ENCODE measurements at regions not wholly inside any gene's neighbourhood (a gene's known extent, or its start where the extent isn't known, plus 50 kb on each side); places are given as distances from the start of the nearest gene placed in this dataset.

DNA sequence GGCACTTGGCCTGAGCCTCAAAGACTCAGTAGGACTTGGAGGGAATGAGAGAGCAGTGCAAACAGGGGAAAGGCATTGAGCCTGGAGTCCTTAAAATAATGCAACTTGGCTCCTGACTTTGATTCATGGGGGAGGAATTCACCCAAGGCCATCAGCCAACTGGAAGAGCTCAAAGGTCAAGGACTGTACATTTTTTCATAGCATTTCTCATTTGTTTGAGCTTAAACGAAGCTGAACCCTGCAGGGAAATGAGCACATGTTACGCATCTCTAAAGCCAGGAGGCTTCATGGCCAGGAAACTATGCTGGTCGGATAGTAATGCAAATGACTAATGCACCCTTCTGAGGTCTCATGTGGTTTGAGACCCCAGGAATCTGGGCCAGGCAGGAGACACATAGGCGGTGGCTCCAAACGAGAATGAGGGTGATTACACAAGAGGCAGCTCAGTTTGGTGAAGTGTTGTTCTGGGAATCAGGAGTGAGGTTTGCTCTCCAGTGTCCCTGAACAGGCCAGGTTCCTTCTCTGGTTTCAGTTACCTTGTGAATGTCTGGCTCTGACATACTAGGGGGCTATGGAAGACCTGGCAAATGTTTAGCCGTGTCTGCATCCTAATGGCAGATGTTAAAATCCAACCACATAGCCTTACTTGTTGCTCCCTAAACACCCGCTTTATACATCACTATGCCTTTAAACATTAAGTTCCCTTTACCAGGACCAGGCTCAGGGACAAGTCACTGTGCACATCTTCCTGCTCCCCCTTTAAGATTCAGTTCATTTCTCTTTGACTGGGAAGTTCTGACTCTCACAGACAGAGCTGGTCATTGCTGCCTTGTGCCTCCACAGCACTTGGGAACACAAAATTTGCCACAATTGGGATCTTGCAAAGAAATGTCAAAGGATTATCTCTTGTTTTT, 503.9 kb upstream of the USP24 start:
- DNase-seq (ENCODE audit: low read depth in 2 of 2) = no peak

DNA sequence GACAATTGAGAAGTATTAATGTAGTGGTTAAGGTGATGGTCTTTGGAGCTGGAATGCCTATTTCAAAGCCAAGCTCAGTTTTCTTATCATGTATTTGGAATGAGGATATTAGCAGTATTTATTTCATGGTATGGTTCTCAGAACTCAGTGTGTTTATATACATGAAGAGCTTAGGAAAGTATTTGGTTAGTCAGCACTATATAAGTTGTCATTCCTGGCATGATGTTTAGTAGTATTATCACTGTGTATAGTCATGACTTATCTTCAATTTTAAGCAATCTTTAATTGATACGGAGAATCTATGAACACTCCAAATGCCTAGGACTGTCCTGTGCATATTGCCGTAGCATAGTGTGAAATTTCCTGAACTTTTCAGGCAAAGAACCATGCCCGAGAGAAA, 501.9 kb upstream of the USP24 start:
- no peak for DNase-seq (ENCODE audit: low read depth in 2 of 2)

DNA sequence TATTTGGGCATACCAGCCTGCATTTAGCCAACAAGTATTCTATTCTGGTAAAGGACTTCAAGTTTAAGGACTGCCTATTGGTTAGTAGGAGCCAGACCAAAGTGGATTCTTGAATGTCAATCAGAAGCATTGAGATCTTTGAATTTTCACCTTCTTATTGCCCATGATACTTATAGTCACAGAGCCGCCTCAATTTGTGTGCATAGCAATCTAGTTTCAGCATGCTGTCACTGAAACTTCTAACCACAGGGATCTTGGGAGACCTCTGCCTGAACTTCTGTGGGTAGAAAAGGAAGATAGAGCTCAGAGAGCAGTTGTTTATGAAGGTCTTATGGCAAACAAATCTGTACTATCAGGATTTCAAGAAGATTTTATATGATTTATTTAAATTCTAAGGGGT, 501.4 kb upstream of the USP24 start:
- no peak for DNase-seq (ENCODE audit: low read depth in 2 of 2)

DNA sequence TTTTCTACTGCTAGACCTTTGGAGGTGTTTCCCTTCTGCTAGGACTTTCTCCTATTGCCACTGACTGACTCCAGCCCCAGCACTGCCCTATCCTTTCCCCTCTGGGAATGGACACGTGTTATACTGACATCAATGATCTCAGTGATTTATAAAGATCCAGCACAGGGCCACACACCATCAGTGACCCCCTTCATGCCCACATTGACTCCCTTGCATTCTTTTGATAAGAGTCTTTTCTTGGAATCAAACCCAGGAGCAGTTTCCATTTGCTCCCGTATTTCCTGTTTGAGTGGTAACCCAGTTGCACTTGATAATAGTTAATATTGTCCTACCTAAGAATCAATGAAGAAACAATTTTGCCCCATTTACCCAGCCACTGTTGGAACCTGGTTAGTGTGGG, 501.0 kb upstream of the USP24 start:
- DNase-seq (ENCODE audit: low read depth in 2 of 2) = no peak

DNA sequence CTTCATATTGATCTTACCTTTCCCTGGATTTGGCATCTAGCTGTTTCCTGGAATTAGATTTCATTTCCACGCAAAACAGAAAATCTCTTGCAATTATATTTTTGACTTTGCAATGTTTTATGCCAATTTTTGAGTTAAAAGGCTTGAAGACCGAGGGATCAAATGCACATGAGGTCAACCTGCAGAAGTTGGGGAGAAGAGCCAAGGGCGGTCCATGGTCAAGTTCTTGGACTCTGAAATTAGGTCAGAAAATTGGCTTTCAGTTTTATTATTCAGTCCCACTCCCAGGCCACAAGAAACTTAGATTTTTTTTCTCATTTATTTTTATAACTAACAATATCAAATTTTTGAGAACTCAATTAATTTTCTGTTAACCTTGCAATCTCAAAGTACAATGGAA, 499.1 kb upstream of the USP24 start:
- no peak for DNase-seq (ENCODE audit: low read depth in 2 of 2)

DNA sequence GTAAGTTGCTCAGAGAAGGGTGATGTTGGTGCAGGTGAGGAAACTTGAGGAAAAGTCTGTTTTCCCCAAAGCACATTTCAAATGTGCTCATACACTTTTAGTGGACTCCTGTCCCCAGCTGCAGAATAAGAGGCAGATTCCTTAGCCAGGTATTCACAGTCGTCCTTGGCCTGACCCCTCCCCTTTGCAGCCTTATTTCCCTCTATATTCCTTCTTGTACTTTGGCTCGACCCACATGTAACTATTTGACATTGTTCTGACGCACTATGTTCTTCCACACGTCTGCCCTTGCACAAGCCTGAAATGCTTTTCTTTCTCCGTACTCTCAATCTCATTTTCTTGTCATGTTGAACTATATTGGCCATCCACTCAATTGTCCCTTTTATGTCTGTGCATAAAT, 498.4 kb upstream of the USP24 start:
- no peak for DNase-seq (ENCODE audit: low read depth in 2 of 2)

DNA sequence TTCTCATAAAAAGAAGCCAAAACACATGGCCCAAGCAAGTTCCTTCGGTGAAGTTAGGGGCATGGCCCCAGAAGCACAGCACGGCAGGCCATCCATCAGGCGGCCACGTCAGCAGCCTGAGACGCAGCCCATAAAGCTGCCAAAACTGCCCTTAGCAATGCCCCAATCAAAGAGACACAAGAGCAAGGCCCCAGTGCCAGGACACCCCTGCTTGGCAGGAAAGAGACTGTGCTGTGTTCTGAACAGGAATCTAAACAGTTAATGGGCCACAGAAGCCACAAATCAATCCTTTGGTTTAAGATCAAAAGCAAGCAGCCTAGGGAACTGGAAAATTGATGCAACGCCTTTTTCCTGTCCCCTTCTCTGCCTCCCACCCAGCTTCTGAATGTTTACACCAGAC, 497.0 kb upstream of the USP24 start:
- no peak for DNase-seq (ENCODE audit: low read depth in 2 of 2)

DNA sequence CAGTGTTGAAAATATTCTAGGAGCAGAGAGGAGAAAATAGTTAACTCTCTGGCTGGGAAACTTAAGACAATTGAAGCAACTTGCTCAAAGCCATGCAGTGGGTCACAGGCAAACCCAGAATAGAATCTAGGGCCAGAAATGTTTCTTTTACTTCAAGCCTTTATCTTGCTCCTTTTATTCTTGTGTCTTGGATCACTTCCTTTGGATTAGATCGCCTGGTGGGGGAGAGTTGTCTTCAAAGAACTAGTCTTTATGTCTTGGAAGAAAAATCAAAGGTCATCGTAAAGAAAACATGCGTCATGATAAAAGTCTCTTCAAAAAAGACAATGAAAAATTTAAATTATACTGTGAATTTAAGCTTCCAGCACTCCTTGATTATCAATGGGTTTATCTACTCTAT, 493.6 kb upstream of the USP24 start:
- DNase-seq (ENCODE audit: low read depth in 2 of 2) = no peak

DNA sequence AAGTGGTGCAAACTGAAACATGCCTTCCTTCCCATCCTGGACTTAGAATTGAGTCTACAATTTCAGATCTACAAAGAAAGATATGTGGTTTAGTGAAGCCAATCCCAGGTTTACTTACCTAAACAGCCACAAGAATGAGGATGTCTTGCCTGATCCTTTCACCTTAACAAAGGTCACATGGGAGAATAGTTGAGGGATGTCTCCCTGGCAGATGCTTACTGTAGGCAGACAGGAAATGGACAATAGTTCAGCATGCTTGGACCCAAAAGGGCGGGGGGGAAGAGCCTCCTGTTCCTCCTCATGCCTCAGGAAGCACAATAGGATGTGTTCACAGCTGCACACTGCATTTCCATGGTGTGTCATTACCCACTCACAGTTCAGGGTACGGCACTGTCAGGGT, 492.7 kb upstream of the USP24 start:
- no peak for DNase-seq (ENCODE audit: low read depth in 2 of 2)

DNA sequence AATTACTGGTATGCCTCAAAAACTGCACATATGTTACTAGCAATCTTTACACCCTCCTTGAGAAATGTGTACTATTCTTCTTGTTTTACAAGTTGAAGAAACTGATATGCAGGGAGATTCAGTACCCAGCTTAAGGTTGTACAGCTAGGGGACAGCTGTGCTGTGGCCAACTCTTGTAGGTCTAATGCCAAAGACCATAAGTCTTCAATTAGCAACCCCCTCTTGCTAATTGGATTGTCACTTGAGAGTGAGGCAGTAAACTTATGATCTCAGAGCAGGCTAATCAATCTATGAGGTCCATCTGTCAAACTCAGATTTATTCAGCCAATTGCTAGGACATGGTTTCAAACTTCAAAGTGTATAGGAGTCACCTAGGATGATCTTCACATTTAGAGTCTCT, 492.0 kb upstream of the USP24 start:
- no peak for DNase-seq (ENCODE audit: low read depth in 2 of 2)

DNA sequence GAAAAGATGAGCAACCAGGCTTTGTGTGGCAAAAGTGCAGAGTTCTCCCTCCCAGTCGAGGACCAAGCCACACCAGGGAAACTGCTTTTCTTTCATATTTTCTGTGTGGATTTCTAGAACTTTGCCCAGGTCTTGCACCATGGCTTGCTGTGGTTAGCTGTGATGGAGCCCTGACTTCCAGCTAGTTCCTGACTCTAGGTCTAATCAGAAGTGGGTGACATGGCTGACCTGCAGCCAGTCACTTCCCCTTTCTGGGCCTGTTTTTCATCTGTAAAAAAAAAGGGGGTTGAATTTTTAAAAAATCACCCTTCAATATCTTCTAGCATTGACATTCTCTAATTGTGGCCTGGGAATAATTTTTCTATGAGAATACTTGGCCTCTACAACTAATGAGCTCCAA, 491.2 kb upstream of the USP24 start:
- no peak for DNase-seq (ENCODE audit: low read depth in 2 of 2)

DNA sequence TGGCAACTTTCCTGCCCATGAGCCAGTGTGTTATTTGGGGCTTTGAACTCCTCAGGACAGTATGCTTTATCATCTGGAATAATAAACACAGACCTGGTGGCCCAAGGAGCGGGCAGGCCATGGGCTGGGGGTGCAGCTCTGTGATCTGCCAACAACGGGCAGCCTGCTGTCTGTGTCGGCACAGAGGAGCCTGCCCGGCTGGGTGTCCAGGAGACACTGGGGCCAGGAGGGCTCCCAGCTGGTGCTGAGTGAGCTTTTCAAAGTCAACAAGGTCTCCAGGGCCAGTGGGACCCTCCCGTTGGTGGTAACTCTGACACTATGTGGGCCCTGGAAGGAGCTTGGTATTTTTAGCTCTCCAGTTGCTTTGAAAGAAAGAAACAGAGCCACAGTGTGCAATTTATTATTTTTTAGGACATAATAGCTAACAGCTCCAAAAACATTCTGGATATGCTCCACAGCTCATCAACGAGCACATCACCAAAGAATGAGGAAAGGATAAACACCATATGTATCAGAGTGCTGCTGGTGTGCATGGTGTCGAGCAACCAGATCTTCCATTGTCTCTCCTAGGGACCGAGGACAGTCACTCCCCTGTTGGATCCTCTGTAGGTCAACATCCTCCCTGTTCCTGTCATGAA, 488.7 kb upstream of the USP24 start:
- DNase-seq (ENCODE audit: low read depth in 2 of 2) = no peak

DNA sequence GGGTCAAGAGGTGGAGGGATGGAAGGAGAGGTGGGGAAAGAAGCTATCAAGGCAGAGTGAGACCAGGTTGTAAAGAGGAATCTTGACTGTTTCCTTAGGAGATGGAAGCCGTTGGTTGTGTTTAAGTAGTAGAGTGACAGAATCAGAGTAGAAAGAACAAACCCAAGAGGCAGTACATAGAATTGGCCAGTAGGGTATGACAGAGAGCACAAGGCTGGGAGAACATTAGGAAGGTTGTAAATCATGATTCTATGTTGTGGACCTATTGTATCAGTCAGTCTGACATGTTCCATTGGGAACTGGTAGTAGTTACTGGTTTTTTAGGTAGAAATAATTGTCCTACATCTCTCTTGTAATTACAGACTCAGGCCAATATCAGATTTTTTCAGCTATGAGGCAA, 486.9 kb upstream of the USP24 start:
- DNase-seq (ENCODE audit: low read depth in 2 of 2) = no peak

DNA sequence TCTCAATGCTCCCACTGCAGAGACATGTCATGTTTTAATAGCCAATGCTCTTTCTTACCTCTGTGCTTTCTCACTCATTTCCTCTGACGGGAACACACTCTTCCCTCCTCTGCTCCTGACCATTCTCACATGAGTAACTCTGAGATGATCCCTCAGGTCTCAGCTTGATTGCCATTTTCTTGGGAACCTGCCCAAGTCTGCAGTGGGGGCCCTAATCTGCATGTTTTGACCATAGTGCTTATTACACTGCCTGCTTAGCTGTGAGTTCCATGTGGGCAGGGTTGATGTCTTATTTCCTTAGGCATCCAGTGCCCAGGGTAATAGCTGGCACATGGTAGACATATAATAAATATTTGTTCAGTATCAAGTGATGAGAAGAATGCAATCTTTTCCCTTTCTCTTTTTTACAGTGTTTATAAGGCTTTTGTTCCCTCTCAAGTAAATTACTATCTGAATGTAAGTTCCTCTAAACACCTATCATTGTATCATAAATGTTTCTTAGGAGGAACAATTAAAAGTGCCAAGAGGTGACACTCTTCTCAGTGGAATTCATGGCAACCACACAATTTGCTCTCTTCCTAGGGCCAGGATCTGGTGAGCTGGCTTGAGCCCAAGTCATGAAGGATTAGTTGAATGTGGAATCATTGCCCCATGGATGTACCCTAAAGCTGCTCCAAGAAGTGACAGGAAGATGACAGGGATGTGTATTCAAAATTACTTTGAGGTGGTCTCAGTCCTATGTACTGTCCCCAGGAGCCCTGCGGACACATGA, 485.4 kb upstream of the USP24 start:
- DNase-seq (ENCODE audit: low read depth in 2 of 2) = no peak

DNA sequence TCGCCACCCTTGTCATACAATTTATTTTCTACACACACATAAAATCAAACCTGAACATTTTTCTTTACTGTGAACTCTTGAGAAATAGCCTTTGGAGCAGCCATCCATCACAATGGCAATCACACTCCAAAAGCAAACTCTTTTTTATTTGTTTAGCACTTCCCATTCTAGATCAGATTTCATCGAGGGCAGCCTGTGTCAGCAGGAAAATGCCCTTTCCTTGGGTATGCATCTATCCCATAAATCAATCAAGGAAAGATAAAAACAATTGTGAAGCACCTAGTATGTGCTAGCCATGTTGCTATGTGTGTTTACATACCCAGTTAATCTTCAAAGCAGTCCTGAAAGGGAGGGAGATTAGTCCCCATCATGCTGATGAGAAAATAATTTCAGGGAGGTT, 484.1 kb upstream of the USP24 start:
- DNase-seq (ENCODE audit: low read depth in 2 of 2) = no peak

DNA sequence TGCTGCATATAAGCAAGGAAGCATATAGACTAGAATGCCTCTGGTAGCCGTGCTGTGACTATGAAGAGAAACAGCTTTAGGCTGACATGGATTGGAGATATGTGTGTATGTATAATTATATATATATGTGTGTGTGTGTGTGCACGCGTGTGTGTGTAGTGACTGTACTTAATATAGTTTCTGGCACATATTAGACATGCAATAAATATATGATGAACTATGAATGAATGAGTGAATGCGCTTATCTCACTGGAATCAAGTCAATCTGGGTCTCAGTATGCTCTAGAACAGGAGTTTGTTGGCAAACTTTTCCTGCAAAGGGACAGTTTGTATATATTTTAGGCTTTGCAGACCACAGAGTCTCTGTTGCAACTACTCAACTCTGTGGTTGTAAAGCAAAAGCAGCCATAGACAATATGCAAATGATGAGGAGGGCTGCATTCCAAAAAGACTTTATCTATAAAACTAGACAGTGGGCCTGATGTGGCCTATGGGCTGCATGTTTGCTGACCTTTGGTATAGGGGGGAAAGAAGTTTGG, 482.9 kb upstream of the USP24 start:
- DNase-seq (ENCODE audit: low read depth in 2 of 2) = no peak

DNA sequence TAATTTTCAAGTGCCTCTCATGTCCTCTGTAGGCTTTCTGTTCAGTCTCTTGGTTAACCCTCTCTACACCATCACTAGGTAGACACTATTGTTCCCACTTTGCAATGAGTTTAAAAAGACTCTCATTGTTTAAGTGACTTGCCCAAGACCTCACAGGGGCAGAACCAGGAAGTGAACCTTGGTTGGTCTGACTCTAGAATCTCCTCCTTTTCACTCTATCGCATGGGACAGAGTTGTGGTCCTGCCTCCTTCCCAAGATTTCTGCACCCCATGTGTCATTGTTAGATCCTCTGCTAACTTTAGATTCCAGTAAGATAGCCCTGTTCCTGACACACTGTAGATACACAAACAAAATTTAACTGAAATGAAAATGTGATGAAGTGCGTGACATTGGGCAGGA, 481.7 kb upstream of the USP24 start:
- DNase-seq (ENCODE audit: low read depth in 2 of 2) = no peak

DNA sequence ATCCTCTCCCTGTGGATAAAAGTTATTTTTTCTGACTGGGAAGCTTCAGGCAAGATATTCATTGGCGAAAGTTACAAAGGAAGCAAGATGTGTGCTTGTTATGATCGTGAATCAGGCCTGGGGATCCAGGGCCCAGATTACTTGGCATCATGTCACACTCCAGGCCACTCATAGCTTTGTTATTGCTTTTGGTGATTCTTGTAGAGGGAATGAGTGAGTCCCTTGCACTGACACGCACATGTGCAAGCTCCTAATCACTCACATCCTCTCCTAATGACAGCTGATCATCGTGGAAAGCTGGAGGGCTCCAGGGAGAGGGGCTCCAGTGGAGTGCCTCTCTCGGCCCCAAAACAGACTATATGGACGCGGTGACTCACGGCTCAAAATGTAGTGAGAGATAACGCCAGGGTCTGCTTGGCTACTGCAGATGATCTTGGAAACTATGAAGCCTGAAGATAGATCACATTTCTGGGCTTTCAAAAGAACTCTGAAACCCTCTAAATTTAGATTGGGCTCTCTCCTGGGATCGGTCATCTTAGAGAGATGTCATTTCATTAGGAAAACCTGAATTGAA, 481.1 kb upstream of the USP24 start:
- no peak for DNase-seq (ENCODE audit: low read depth in 2 of 2)

DNA sequence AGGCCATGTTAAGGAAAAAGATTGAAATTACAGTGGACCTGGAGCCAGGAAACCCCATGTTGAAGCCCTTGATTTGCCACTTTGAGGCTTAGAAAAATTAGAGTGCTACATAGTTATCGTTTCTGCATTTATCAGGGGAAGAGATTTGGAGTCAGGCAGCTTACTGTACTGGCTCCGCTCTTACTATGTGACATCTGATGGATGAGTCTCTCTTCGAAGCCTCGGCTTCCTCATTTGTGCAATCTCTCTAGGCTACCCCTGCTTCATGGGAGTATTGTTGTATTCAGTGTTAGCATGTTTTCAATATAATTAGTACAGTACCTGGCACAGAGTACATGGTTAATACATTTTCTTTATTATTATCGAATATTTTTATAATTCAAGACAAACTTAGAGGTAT, 480.4 kb upstream of the USP24 start:
- DNase-seq (ENCODE audit: low read depth in 2 of 2) = no peak

DNA sequence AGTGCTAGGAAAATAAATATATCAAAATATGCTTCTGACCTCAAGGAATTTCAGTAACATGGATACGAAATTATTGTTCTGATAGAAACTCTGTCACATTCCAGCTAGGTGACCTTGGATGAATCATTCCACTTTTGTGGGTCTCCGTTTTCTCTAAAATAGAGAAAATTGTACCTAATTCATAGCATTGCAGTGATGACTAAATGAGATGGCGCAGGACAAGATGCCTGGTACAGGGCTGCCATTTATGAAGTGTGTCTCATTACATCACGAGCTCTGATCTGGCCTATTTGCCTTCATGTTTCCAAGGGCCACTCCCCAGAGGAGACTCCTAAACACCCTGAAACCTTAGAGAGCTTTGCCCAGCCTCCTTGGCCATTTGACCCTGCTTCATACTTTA, 480.0 kb upstream of the USP24 start:
- no peak for DNase-seq (ENCODE audit: low read depth in 2 of 2)

DNA sequence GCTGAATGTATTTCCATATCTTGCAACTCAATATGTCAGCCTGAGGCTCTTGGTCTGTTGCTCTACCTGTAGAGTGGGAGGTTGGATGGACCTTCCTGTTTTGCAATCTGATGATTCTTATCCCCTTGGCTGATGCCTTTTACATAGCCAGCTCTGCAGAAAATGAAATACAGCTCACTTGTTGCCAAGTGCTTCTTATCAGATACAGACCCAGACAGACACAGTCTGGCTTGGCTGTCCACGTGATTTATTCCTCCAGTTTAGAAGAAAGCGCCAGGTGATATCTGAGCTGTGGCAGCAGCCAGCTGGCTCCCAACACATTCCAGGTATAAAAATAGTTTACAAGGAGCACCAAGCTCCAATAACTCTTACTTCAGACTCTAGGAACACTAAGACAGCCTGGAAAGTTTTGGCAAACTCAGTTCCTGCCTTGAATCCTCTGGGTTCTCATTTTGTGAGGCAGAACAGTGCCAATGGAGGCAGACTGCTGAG, 479.2 kb upstream of the USP24 start:
- DNase-seq (ENCODE audit: low read depth in 2 of 2) = no peak

DNA sequence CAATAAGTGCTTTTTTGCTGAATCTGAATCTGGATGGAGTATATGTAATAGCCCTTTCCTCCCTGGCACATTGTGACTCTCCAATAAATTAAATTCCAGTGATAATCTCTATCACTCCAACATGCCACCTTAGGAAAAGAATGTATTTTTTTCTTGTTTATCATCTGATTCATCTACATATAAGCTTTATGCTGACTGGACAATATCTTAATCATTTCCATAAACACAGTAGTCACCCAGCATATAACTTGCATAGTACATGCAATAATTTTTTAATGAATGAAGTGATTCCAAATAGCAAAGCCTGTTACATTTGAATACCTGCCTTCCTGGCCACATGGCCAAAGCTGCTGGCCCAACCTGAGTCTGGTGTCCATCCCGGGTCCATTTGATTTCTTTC, 477.6 kb upstream of the USP24 start:
- no peak for DNase-seq (ENCODE audit: low read depth in 2 of 2)
